Nephron progenitor cell (in vitro differentiated cells): ENCODE measurements at regions not wholly inside any gene's neighbourhood (a gene's known extent, or its start where the extent isn't known, plus 50 kb on each side); places are given as distances from the start of the nearest gene placed in this dataset.

Experiments used
- DNase-seq: peaks from one replicate; pipeline ENCODE4 v3.0.0; 2021
- H3K27ac Mint-ChIP-seq: 2 replicates; pipeline ENCODE4 v1.8.0; 2021; ENCODE audit warnings: mild to moderate bottlenecking, moderate library complexity, mixed read lengths
- H3K27me3 Mint-ChIP-seq: 2 replicates; pipeline ENCODE4 v1.8.0; 2021; ENCODE audit warnings: mild to moderate bottlenecking, low read depth, mixed read lengths; ENCODE audit not compliant: poor library complexity
- H3K36me3 Mint-ChIP-seq: 2 replicates; pipeline ENCODE4 v1.8.0; 2021; ENCODE audit warnings: low read depth, mixed read lengths
- H3K4me1 Mint-ChIP-seq: 2 replicates; pipeline ENCODE4 v1.8.0; 2021; ENCODE audit warnings: mixed read lengths
- H3K4me3 Mint-ChIP-seq: 2 replicates; pipeline ENCODE4 v1.8.0; 2021; ENCODE audit warnings: mild to moderate bottlenecking, moderate library complexity, mixed read lengths
- H3K9me3 Mint-ChIP-seq: 2 replicates; pipeline ENCODE4 v1.8.0; 2021; ENCODE audit warnings: mild to moderate bottlenecking, moderate library complexity, mixed read lengths
- CTCF ChIP-seq: fragments of 200-600 bp; sonication (generic); IDR thresholded peaks from 2 replicates; pipeline ENCODE4 v1.5.0; 2021; ENCODE audit warnings: antibody characterized with exemption

- peaks cover 13% of the 10 kb centered on the region for H3K9me3 Mint-ChIP-seq
- no peak overlapping the region for H3K27ac Mint-ChIP-seq
- no peaks in the 10 kb centered on the region for H3K36me3 Mint-ChIP-seq
- H3K27me3 Mint-ChIP-seq: peaks cover 3% of the 10 kb centered on the region
- DNase-seq: no peak
- H3K4me1 Mint-ChIP-seq: no peaks in the 10 kb centered on the region
- TF ChIP-seq CTCF: no peak
- no peak overlapping the region for H3K4me3 Mint-ChIP-seq
Observed at GRCh38 chr12:73612551-73612950, 925.1 kb upstream of the ATXN7L3B start.

- Mint-ChIP-seq H3K36me3 (no peaks in the 10 kb centered on the region), H3K4me1 (no peaks in the 10 kb centered on the region), H3K27me3 (no peaks in the 10 kb centered on the region), H3K4me3 (no peak overlapping the region), H3K9me3 (no peaks in the 10 kb centered on the region), H3K27ac (no peak overlapping the region)
- DNase-seq: no peak
- TF ChIP-seq CTCF: no peak
Observed at GRCh38 chr12:73623421-73623820, 914.2 kb upstream of the ATXN7L3B start.

- Mint-ChIP-seq H3K27ac (no peak overlapping the region), H3K4me1 (no peaks in the 10 kb centered on the region), H3K9me3 (no peaks in the 10 kb centered on the region), H3K4me3 (no peak overlapping the region), H3K27me3 (no peaks in the 10 kb centered on the region), H3K36me3 (no peaks in the 10 kb centered on the region)
- no peak for TF ChIP-seq CTCF
- DNase-seq: no peak
Observed at GRCh38 chr12:73625226-73625625, 912.4 kb upstream of the ATXN7L3B start.

GRCh38 chr12:73629171-73629570 lies 908.5 kb upstream of the ATXN7L3B start:
- TF ChIP-seq CTCF: no peak
- Mint-ChIP-seq H3K4me1 (no peaks in the 10 kb centered on the region), H3K36me3 (no peaks in the 10 kb centered on the region), H3K27ac (no peak overlapping the region), H3K9me3 (no peaks in the 10 kb centered on the region), H3K27me3 (no peaks in the 10 kb centered on the region), H3K4me3 (no peak overlapping the region)
- no peak for DNase-seq

- Mint-ChIP-seq H3K36me3 (no peaks in the 10 kb centered on the region), H3K9me3 (no peaks in the 10 kb centered on the region), H3K27ac (no peak overlapping the region), H3K4me3 (no peak overlapping the region), H3K4me1 (no peaks in the 10 kb centered on the region), H3K27me3 (no peaks in the 10 kb centered on the region)
- no peak for TF ChIP-seq CTCF
- DNase-seq: no peak
Observed at GRCh38 chr12:73629893-73630831, 907.5 kb upstream of the ATXN7L3B start.

- no peaks in the 10 kb centered on the region for H3K9me3 Mint-ChIP-seq
- peaks cover 5% of the 10 kb centered on the region for H3K4me1 Mint-ChIP-seq
- H3K4me3 Mint-ChIP-seq: no peak overlapping the region
- no peak overlapping the region for H3K27ac Mint-ChIP-seq
- no peaks in the 10 kb centered on the region for H3K27me3 Mint-ChIP-seq
- DNase-seq: no peak
- H3K36me3 Mint-ChIP-seq: no peaks in the 10 kb centered on the region
- no peak for TF ChIP-seq CTCF
Observed at GRCh38 chr12:73632191-73632590, 905.4 kb upstream of the ATXN7L3B start.
